Esophagus muscularis mucosa (tissue), 3 donors: ENCODE measurements at regions not wholly inside any gene's neighbourhood (a gene's known extent, or its start where the extent isn't known, plus 50 kb on each side); places are given as distances from the start of the nearest gene placed in this dataset.

Experiments used
- POLR2A ChIP-seq: fragments of 450-650 bp; IDR thresholded peaks from one replicate; pipeline ENCODE4 v1.6.1; 2017; ENCODE audit warnings: antibody characterized with exemption, moderate library complexity, mild to moderate bottlenecking, low read depth
- TF ChIP-seq, protein P1 (sequence below), 3 experiments: fragments of 200-600 bp in 2 of 3; fragments of 450-650 bp in 1 of 3; sonication (generic) in 2 of 3; IDR thresholded peaks; one replicate each; pipeline ENCODE4 v1.5.1; 2017 to 2019; ENCODE audit warnings: antibody characterized with exemption in 3 of 3, mild to moderate bottlenecking in 2 of 3, moderate library complexity in 1 of 3

DNA sequence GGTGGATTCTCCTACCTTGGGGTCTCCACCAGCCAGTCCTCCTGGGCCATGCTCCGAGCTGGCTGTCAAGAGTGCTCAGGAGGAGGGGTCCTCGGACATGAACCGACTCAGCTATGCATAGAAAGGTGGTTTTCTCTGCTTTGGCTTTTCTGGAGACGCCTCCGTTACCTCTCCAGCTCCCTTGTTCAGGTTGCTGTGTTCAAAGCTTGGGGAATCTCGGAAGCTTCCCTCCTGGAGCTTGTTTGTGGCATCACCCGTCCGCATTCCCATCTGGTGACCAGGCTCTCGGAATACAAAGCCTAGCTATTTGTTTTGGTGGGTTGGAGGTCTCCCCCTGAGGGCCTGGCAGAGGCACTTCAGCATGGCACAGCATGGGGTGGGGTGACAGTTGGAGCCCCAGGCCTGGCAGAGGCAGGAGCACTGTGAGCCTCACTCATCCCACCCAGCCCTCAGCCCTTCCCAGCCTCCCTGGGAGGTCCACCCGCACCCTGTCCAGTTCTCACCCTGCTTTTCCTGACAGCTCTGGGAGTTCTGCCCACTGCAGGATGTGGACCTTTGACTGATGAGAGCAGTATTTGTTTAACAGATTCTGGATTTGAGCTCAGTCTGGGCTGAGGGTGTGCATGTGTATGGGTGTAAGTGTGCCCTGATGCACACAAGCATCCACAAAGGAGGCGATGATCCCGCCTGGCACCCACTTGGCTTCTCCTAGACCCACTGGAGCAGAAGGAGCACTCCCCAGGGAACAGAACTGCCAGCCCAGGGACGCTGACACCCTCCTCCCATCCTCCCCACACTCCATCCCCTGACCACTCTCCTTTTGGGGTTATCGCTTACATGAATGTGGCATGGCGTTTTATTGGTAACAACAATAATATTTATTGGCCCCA, 107.3 kb upstream of the HS6ST1 start:
- TF ChIP-seq, protein P1, sequence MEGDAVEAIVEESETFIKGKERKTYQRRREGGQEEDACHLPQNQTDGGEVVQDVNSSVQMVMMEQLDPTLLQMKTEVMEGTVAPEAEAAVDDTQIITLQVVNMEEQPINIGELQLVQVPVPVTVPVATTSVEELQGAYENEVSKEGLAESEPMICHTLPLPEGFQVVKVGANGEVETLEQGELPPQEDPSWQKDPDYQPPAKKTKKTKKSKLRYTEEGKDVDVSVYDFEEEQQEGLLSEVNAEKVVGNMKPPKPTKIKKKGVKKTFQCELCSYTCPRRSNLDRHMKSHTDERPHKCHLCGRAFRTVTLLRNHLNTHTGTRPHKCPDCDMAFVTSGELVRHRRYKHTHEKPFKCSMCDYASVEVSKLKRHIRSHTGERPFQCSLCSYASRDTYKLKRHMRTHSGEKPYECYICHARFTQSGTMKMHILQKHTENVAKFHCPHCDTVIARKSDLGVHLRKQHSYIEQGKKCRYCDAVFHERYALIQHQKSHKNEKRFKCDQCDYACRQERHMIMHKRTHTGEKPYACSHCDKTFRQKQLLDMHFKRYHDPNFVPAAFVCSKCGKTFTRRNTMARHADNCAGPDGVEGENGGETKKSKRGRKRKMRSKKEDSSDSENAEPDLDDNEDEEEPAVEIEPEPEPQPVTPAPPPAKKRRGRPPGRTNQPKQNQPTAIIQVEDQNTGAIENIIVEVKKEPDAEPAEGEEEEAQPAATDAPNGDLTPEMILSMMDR (IDR thresholded peaks at IDR 0.05) = no peak
- TF ChIP-seq POLR2A = no peak
